OCI-LY3 (cell line): ENCODE measurements at regions not wholly inside any gene's neighbourhood (a gene's known extent, or its start where the extent isn't known, plus 50 kb on each side); places are given as distances from the start of the nearest gene placed in this dataset.

Experiments
- H2AFZ ChIP-seq: fragments of 200-600, 300-600 bp; shearing (Covaris generic); 2 replicates; pipeline ENCODE4 v1.6.0; 2014; ENCODE audit warnings: antibody characterized with exemption, low read depth, low read length
- H3K27ac ChIP-seq: fragments of 200-600, 300-600 bp; sonication (generic); 2 replicates; pipeline ENCODE4 v1.5.1; 2014; ENCODE audit warnings: mild to moderate bottlenecking, low read length, moderate library complexity, mixed read lengths
- H3K27me3 ChIP-seq: fragments of 200-600, 300-600 bp; sonication (generic); 2 replicates; pipeline ENCODE4 v1.6.1; 2014; ENCODE audit warnings: low read depth, low read length, mixed read lengths
- H3K36me3 ChIP-seq: fragments of 200-600, 300-600 bp; sonication (generic); replicated peaks from 2 replicates; pipeline ENCODE3; 2014; ENCODE audit warnings: low read depth, low read length, mixed read lengths
- H3K4me1 ChIP-seq: fragments of 300-600, 200-600 bp; sonication (generic); 2 replicates; pipeline ENCODE4 v1.6.1; 2014; ENCODE audit warnings: low read length, mixed read lengths
- H3K4me2 ChIP-seq: fragments of 200-600, 300-600 bp; sonication (generic); 2 replicates; pipeline ENCODE4 v1.6.1; 2014; ENCODE audit warnings: low read length, mixed read lengths
- H3K4me3 ChIP-seq: fragments of 300-600, 200-600 bp; sonication (generic); 2 replicates; pipeline ENCODE4 v1.5.1; 2014; ENCODE audit warnings: antibody characterized with exemption, mild to moderate bottlenecking, low read length, moderate library complexity
- H3K79me2 ChIP-seq: fragments of 300-600, 200-600 bp; shearing (Covaris generic); 2 replicates; pipeline ENCODE4 v1.6.1; 2014; ENCODE audit warnings: mild to moderate bottlenecking, low read length, mixed read lengths
- H3K9ac ChIP-seq: fragments of 300-600, 200-600 bp; shearing (Covaris generic); 2 replicates; pipeline ENCODE4 v1.6.0; 2014; ENCODE audit warnings: mild to moderate bottlenecking, low read length, moderate library complexity
- H3K9me3 ChIP-seq: fragments of 200-600, 300-600 bp; shearing (Covaris generic); 2 replicates; pipeline ENCODE4 v1.6.1; 2014; ENCODE audit warnings: low read length, mixed read lengths; ENCODE audit not compliant: insufficient read depth
- H4K20me1 ChIP-seq: fragments of 200-600, 300-600 bp; sonication (generic); 2 replicates; pipeline ENCODE4 v1.6.1; 2016; ENCODE audit warnings: low read length, mixed read lengths; ENCODE audit not compliant: insufficient read depth
- EZH2phosphoT487 ChIP-seq: fragments of 200-600 bp; shearing (Covaris generic); IDR thresholded peaks from 2 replicates; pipeline ENCODE4 v1.6.1; 2018; ENCODE audit warnings: antibody characterized with exemption, mixed run types, low read depth
- TF ChIP-seq, protein P1 (sequence below): fragments of 200-600, 300-600 bp; sonication (generic); IDR thresholded peaks from 2 replicates; pipeline ENCODE4 v1.5.1; 2014; ENCODE audit warnings: antibody characterized with exemption, low read length, low read depth

DNA sequence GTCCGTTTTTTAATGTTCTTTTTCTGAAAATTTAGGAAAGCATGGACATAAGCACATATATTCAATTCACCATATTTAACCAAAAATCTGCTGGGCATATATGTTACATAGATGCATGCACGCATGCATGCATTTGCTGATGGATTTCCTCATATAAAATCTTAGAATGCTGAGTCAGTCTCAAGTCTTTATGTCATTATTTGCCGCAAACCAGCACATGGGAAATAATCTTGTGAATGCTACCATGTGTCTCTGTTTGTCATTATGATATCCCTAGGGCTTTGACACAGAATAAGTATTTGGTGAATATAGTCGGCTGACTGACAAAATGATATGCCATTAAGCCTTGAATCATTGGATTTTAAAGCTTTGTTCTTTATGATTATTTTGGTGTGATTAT is 776.5 kb downstream of the KCNT2 start:
- H3K27ac ChIP-seq, result no peak overlapping the region
- H3K36me3 ChIP-seq, result no peaks in the 10 kb centered on the region
- no peaks in the 10 kb centered on the region for H4K20me1 ChIP-seq
- no peak overlapping the region for H3K9ac ChIP-seq
- no peak overlapping the region for H3K4me3 ChIP-seq
- H3K79me2 ChIP-seq, result no peaks in the 10 kb centered on the region
- no peak overlapping the region for H3K4me2 ChIP-seq
- TF ChIP-seq, protein P1, sequence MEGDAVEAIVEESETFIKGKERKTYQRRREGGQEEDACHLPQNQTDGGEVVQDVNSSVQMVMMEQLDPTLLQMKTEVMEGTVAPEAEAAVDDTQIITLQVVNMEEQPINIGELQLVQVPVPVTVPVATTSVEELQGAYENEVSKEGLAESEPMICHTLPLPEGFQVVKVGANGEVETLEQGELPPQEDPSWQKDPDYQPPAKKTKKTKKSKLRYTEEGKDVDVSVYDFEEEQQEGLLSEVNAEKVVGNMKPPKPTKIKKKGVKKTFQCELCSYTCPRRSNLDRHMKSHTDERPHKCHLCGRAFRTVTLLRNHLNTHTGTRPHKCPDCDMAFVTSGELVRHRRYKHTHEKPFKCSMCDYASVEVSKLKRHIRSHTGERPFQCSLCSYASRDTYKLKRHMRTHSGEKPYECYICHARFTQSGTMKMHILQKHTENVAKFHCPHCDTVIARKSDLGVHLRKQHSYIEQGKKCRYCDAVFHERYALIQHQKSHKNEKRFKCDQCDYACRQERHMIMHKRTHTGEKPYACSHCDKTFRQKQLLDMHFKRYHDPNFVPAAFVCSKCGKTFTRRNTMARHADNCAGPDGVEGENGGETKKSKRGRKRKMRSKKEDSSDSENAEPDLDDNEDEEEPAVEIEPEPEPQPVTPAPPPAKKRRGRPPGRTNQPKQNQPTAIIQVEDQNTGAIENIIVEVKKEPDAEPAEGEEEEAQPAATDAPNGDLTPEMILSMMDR, result no peak
- no peak for TF ChIP-seq EZH2phosphoT487
- H3K9me3 ChIP-seq, result no peaks in the 10 kb centered on the region
- no peak overlapping the region for H2AFZ ChIP-seq
- no peaks in the 10 kb centered on the region for H3K4me1 ChIP-seq
- H3K27me3 ChIP-seq, result no peaks in the 10 kb centered on the region

DNA sequence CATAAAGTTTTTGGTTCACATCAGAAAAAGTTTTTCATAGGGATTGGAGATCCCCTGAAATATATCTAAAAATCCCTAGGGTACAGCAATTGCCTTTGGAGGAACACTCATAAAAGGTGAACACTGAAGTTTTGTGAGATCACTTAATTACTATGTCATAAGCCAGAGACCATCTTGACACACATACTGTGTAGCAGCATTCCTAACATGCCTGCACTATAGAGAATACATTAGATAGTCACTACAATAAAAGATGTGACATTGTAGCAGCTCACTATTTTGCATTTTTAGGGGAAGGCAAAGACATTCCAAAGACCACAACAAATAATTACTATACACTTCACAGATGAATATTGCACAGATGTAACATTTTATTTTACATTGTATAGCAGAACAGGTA is 779.9 kb downstream of the KCNT2 start:
- H3K9ac ChIP-seq, result no peak overlapping the region
- H3K4me2 ChIP-seq, result no peak overlapping the region
- H3K27me3 ChIP-seq, result no peaks in the 10 kb centered on the region
- H2AFZ ChIP-seq, result no peak overlapping the region
- TF ChIP-seq, protein P1, result no peak
- no peak for TF ChIP-seq EZH2phosphoT487
- H3K9me3 ChIP-seq, result no peaks in the 10 kb centered on the region
- H3K36me3 ChIP-seq, result no peaks in the 10 kb centered on the region
- no peaks in the 10 kb centered on the region for H3K4me1 ChIP-seq
- H3K27ac ChIP-seq, result no peak overlapping the region
- no peaks in the 10 kb centered on the region for H3K79me2 ChIP-seq
- H4K20me1 ChIP-seq, result no peaks in the 10 kb centered on the region
- no peak overlapping the region for H3K4me3 ChIP-seq

DNA sequence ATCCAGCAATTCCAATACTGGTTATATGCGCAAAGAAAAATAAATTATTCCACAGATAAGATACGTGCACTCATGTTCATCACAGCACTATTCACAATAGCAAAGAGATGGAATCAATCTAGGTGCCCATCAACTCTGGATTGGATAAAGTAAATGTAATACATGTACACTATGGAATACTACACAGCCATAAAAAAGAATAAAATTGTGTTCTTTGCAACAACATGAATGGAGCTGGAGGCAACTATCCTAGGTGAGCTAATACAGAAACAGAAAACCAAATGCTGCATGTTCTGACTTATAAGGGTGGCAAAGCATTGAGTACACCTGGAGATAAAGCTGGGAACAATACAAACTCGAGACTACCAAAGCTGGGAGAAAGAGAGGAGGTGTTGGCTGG is 787.3 kb downstream of the KCNT2 start:
- H3K27me3 ChIP-seq, result no peaks in the 10 kb centered on the region
- TF ChIP-seq EZH2phosphoT487, result no peak
- TF ChIP-seq, protein P1, result no peak
- no peaks in the 10 kb centered on the region for H4K20me1 ChIP-seq
- no peak overlapping the region for H2AFZ ChIP-seq
- H3K4me1 ChIP-seq, result peaks cover 6% of the 10 kb centered on the region
- H3K36me3 ChIP-seq, result no peaks in the 10 kb centered on the region
- no peaks in the 10 kb centered on the region for H3K79me2 ChIP-seq
- H3K9ac ChIP-seq, result no peak overlapping the region
- H3K27ac ChIP-seq, result no peak overlapping the region
- H3K4me3 ChIP-seq, result no peak overlapping the region
- no peaks in the 10 kb centered on the region for H3K9me3 ChIP-seq
- no peak overlapping the region for H3K4me2 ChIP-seq

DNA sequence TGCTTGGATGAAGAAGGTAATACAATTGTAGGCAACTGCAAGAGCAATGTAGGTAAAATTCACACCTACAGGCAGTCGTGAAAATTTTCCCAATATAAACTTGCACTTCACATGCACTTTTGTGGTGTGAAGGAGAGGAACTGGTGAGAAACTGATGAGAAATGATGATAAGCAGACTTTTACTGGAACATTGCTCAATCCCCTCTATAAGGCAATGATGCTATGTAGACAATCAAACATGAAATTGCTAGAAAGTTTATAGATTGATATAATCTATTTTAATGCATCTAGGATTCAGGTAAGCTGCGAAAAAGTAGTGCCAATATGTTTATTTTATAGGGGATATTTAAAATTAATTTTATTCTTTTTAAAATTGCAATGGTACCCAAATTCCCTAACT is 802.2 kb downstream of the KCNT2 start:
- Histone ChIP-seq H3K4me2 (no peak overlapping the region), H3K27me3 (no peaks in the 10 kb centered on the region), H3K4me1 (no peaks in the 10 kb centered on the region), H3K9me3 (no peaks in the 10 kb centered on the region), H3K4me3 (no peak overlapping the region), H3K79me2 (no peaks in the 10 kb centered on the region), H3K9ac (no peak overlapping the region), H3K36me3 (no peaks in the 10 kb centered on the region), H2AFZ (no peak overlapping the region), H4K20me1 (no peaks in the 10 kb centered on the region), H3K27ac (no peak overlapping the region)
- TF ChIP-seq, protein P1, result no peak
- no peak for TF ChIP-seq EZH2phosphoT487
